GM23248 (cell line): ENCODE measurements at regions not wholly inside any gene's neighbourhood (a gene's known extent, or its start where the extent isn't known, plus 50 kb on each side); places are given as distances from the start of the nearest gene placed in this dataset.

Experiments
- EZH2 ChIP-seq: fragments of 200-600 bp; sonication (generic); IDR thresholded peaks from 2 replicates; pipeline ENCODE4 v1.6.1; 2018; ENCODE audit warnings: antibody characterized with exemption, mild to moderate bottlenecking; ENCODE audit not compliant: insufficient read depth, poor library complexity, severe bottlenecking
- EZH2phosphoT487 ChIP-seq: fragments of 200-600 bp; sonication (generic); IDR thresholded peaks from 2 replicates; pipeline ENCODE4 v1.6.1; 2018; ENCODE audit warnings: antibody characterized with exemption, moderate library complexity, mild to moderate bottlenecking, low read depth; ENCODE audit not compliant: insufficient read depth

- TF ChIP-seq EZH2 (no peak), EZH2phosphoT487 (no peak)
These were observed 128.9 kb upstream of the WSCD1 start for GRCh38 chr17:5941258-5941657.
